ENCODE measurements at regions not wholly inside any gene's neighbourhood (a gene's known extent, or its start where the extent isn't known, plus 50 kb on each side); places are given as distances from the start of the nearest gene placed in this dataset.

- H3K27me3 ChIP-seq (ENCODE audit: control insufficient read depth, insufficient read depth, low read length) = no peaks in the 10 kb centered on the region
- no peak overlapping the region for H3K4me3 ChIP-seq (ENCODE audit: low read depth, low read length)
- no peaks in the 10 kb centered on the region for H3K36me3 ChIP-seq (ENCODE audit: control insufficient read depth, insufficient read depth, low read length)
- TF ChIP-seq, protein P1, sequence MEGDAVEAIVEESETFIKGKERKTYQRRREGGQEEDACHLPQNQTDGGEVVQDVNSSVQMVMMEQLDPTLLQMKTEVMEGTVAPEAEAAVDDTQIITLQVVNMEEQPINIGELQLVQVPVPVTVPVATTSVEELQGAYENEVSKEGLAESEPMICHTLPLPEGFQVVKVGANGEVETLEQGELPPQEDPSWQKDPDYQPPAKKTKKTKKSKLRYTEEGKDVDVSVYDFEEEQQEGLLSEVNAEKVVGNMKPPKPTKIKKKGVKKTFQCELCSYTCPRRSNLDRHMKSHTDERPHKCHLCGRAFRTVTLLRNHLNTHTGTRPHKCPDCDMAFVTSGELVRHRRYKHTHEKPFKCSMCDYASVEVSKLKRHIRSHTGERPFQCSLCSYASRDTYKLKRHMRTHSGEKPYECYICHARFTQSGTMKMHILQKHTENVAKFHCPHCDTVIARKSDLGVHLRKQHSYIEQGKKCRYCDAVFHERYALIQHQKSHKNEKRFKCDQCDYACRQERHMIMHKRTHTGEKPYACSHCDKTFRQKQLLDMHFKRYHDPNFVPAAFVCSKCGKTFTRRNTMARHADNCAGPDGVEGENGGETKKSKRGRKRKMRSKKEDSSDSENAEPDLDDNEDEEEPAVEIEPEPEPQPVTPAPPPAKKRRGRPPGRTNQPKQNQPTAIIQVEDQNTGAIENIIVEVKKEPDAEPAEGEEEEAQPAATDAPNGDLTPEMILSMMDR (IDR thresholded peaks at IDR 0.05; ENCODE audit: insufficient read depth, low read length, poor library complexity, severe bottlenecking) = no peak
- no peak for DNase-seq (ENCODE audit: low read depth)
Measured at GRCh38 chr16:8452941-8453340, 137.4 kb downstream of the TMEM114 start.

- no peak for DNase-seq (ENCODE audit: low read depth)
- TF ChIP-seq, protein P1 (IDR thresholded peaks at IDR 0.05; ENCODE audit: insufficient read depth, low read length, poor library complexity, severe bottlenecking) = no peak
- H3K4me3 ChIP-seq (ENCODE audit: low read depth, low read length) = no peak overlapping the region
- no peaks in the 10 kb centered on the region for H3K36me3 ChIP-seq (ENCODE audit: control insufficient read depth, insufficient read depth, low read length)
- no peaks in the 10 kb centered on the region for H3K27me3 ChIP-seq (ENCODE audit: control insufficient read depth, insufficient read depth, low read length)
Measured at GRCh38 chr16:8436931-8437330, 153.4 kb downstream of the TMEM114 start.

GRCh38 chr16:8431783-8432182 lies 158.5 kb downstream of the TMEM114 start:
- Histone ChIP-seq H3K4me3 (ENCODE audit: low read depth, low read length) (no peak overlapping the region), H3K36me3 (ENCODE audit: control insufficient read depth, insufficient read depth, low read length) (no peaks in the 10 kb centered on the region), H3K27me3 (ENCODE audit: control insufficient read depth, insufficient read depth, low read length) (no peaks in the 10 kb centered on the region)
- TF ChIP-seq, protein P1 (IDR thresholded peaks at IDR 0.05; ENCODE audit: insufficient read depth, low read length, poor library complexity, severe bottlenecking) = no peak
- DNase-seq (ENCODE audit: low read depth) = no peak

DNA sequence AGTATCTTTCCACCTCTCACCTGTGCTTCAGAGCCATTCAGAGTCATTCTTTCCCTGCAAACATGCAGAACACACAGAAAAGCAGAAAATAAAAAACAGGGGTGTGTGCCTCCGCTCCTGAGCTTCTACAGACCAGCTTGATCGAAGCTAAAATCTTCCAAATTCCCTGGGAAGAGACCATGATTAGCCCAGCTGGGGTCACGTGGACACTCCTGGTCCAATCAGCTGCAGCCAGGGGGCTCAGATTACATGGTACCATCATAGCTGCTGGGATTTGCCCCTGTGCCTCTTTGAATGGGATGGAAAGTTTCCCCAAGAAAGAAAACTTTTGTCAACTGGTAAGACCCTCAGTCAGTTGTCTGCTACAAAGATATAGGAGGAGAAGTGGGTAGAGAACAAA lies 159.9 kb downstream of the TMEM114 start:
- no peak for DNase-seq (ENCODE audit: low read depth)
- H3K27me3 ChIP-seq (ENCODE audit: control insufficient read depth, insufficient read depth, low read length) = no peaks in the 10 kb centered on the region
- TF ChIP-seq, protein P1 (IDR thresholded peaks at IDR 0.05; ENCODE audit: insufficient read depth, low read length, poor library complexity, severe bottlenecking) = no peak
- H3K36me3 ChIP-seq (ENCODE audit: control insufficient read depth, insufficient read depth, low read length) = no peaks in the 10 kb centered on the region
- no peak overlapping the region for H3K4me3 ChIP-seq (ENCODE audit: low read depth, low read length)

GRCh38 chr16:8426569-8426968 lies 163.7 kb downstream of the TMEM114 start:
- no peaks in the 10 kb centered on the region for H3K36me3 ChIP-seq (ENCODE audit: control insufficient read depth, insufficient read depth, low read length)

DNA sequence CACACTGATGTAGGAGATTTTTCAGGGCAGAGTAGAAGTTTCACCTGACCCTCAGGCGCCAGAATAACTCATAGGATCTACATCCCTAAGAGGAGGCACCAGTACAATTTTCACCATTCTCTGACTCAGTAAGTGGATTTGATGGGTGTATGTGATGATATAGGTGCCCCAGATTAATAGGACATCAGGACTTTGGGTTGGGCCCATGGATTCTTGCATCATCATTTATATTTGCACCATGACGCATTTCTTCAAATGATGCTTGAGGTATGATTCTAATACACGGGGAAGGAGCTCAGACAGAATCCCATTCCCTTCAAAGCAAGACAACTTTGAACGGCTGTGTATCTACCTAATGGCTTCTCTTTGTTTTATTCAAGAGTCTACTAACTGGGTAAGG lies 173.2 kb downstream of the TMEM114 start:
- TF ChIP-seq, protein P1 (IDR thresholded peaks at IDR 0.05; ENCODE audit: insufficient read depth, low read length, poor library complexity, severe bottlenecking) = no peak
- no peak for DNase-seq (ENCODE audit: low read depth)

More at GRCh38 chr16:8426569-8426968, 163.7 kb downstream of the TMEM114 start:
- no peaks in the 10 kb centered on the region for H3K27me3 ChIP-seq (ENCODE audit: control insufficient read depth, insufficient read depth, low read length)
- TF ChIP-seq, protein P1 (IDR thresholded peaks at IDR 0.05; ENCODE audit: insufficient read depth, low read length, poor library complexity, severe bottlenecking) = no peak
- no peak for DNase-seq (ENCODE audit: low read depth)
- H3K4me3 ChIP-seq (ENCODE audit: low read depth, low read length) = no peak overlapping the region

More for the DNA sequence above, 173.2 kb downstream of the TMEM114 start:
- H3K27me3 ChIP-seq (ENCODE audit: control insufficient read depth, insufficient read depth, low read length) = no peaks in the 10 kb centered on the region
- H3K36me3 ChIP-seq (ENCODE audit: control insufficient read depth, insufficient read depth, low read length) = no peaks in the 10 kb centered on the region
- H3K4me3 ChIP-seq (ENCODE audit: low read depth, low read length) = no peak overlapping the region
